NCI-H2227 (cell line): ENCODE measurements at regions not wholly inside any gene's neighbourhood (a gene's known extent, or its start where the extent isn't known, plus 50 kb on each side); places are given as distances from the start of the nearest gene placed in this dataset.

Experiments
- DNase-seq: peaks from one replicate; lab custom pipeline; 2025; ENCODE audit not compliant: unreplicated experiment; lab: John Stamatoyannopoulos, UW

DNA sequence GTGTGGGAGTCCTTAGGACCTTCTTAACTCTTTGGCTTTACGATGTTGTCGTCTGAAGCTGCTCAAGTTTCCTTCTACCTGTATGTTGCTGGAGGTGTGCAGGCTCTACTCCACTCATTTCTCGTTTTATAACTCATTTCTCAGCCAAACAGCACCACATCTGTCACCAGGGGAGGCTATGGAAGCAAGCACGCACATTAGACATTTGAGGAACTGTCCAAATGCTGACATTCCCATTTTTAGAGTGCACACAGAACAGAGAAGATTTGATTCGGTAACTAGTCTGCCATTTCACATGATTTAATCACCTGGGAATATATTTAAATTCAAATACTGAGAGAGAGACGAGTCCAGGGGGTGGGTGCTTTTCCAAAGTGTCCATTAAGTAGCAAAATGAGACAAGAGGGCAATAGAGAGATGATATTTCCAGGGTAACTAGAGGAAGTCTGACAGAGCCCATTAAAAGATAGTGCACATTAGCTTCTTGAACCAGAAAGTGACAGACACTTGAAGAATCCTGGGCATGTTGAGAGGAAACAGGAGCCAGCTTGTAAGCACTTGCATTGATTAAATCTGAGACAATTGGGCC, 793.3 kb downstream of the TDRD15 start:
- DNase-seq = no peak

DNA sequence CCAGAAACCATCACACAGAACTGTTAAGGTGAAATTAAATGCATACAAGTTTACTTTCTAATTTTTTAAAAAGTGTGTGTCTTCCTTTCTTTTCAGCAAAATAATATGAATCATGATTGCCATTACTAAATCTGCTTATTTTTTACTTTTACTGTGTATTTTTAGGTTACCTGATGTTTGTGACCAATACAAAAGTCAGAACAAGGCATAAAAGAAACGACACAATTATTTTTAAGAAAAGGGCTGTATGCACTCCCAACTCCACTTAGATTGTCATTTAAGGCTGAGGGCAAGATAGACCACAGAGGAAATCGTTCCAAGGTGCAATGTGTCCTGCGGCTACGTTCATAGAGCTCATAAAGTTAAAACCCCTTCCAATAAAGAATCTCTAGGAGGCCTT, 797.0 kb downstream of the TDRD15 start:
- no peak for DNase-seq

DNA sequence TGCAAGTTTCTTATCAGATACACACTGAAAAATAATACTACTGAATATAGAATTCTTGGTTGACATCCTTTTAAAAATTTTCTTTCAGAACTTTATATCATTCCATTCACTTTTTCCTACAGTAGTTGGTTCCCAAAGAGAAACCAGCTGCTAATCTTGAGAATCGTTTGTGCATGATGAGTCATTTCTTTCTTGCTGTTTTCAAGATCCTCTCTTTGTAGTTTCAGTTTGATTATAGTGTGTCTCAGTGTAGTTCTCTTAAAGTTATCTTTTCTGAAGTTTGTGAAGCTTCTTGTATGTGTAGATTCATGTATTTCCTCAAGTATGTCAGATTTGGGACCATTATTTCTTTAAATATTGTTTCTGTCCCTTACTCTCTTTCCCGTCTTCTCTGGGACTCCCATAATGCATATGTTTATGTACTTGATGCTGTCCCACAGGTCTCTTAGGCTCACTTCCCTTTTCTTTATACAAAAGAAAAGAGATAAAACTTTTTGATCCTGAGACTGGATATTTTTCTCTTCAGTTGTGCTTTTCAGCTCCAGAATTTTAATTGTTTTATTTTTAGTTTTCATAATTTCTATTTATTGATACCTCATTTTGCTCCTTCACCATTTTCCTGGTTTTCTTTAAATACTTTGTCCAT, 801.0 kb downstream of the TDRD15 start:
- no peak for DNase-seq

- DNase-seq = no peak
Observed at GRCh38 chr2:21928292-21928691, 804.5 kb downstream of the TDRD15 start.

- no peak for DNase-seq
Observed at GRCh38 chr2:21930226-21930625, 806.5 kb downstream of the TDRD15 start.

- no peak for DNase-seq
Observed at GRCh38 chr2:21939967-21940366, 816.2 kb downstream of the TDRD15 start.

DNA sequence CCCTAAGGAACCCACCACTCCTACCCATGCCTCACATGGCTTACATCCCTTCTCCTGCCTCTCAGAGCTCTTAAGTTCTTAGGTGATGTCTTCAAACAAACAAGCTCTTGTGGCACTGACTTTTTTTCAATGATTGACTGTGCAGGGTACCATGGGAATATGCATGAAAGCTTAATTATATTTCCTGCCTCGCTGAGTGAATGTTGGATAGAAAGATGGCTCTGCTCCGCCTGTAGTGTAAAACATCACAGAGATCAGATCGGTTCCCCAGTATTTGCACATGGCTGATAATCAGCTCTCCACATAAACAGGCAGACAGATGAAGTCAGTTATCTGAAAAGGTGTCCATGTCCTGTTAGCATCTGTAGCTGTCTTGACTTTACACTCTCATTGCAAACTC, 820.8 kb downstream of the TDRD15 start:
- no peak for DNase-seq

GRCh38 chr2:21945658-21946057, 821.9 kb downstream of the TDRD15 start:
- DNase-seq = no peak

DNA sequence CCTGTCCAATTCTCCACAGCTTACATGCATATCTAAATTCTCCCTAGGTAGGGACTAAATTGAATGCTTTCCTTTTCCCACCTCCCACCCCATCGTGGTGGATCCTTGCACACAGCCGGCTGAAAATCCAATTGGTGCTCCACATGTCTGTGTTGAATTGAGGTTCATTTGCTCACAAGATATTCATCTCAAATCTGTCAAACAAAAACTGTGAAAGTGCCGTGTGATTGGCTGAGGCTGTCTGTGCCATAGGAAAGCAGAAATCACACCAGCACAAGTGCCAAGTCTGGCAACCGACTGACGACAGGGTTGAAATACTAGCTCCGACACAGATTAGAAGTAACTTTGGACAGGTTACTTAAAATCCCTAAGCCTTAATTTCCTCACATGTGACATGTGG, 823.3 kb downstream of the TDRD15 start:
- no peak for DNase-seq

GRCh38 chr2:21966139-21966538, 842.4 kb downstream of the TDRD15 start:
- DNase-seq = no peak

DNA sequence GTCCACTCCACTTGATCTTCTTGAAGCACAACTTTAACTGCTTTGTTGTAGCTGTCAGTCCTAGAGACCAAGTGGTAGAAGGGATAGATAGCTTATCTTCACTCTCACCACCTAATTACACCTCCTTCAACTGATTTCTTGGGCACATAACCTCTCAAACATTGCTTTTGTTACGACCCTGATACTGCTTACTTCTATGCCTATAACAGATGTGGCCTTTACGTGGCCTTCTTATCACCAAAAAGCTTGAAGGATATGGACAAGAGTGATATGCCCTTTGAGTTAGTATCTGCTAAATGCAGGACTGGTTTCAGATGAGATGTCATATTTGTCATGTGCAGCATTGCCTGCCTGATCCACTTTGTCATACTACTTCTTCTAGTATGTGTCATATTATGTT, 847.2 kb downstream of the TDRD15 start:
- DNase-seq = no peak

DNA sequence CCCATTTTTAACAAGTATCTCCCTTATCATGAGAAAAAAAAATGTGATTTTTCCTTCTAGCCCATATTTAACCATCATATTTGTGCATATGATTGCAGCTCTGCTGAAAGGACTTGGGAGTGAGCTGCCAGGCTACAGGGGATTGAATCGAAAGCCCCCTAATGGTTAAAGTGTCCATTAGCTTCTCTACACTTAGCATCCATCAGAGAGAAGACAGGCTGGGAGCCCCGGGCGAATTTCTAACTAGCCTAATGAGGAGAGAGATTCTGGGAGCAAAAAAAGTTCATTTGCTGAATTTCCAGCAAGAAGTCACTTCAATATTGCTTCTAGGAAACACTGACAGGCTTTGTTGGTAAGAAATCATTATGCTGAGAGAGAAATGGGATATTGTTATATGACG, 848.8 kb downstream of the TDRD15 start:
- no peak for DNase-seq

DNA sequence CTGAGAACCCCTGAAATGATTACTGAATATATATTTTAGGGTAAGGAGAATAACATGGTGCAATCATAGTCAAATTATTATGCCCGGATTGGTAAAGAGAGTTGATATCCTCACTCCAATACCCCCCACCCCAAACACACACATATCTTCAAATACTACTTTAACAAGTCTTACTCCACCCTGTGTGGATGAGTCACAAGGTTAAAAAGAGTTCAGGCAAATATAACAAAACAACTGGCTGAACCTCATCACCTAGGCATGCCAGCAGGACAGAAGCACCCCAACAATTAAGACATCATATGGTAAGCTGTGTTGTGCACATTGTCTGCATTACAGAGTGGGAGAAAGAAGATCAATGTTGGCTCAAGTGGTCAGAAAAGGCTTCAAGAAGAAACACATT, 857.4 kb downstream of the TDRD15 start:
- no peak for DNase-seq

DNA sequence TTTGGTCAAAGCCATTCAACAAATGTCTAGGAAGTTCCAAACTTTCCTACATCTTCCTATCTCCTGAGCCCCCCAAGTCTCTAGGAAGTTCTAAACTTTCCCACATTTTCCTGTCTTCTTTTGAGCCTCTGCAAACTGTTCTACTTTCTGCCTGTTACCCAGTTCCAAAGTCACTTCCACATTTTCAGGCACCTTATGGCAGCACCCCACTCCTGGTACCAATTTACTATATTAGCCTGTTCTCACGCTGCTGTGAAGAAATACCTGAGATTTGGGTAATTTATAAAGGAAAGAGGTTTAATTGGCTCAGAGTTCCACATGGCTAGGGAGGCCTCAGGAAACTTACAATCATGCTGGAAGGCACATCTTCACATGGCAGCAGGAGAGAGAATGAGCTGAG, 869.2 kb downstream of the TDRD15 start:
- no peak for DNase-seq

- no peak for DNase-seq
Observed at GRCh38 chr2:21996339-21996738, 872.6 kb downstream of the TDRD15 start.

GRCh38 chr2:21999522-21999921, 875.8 kb downstream of the TDRD15 start:
- no peak for DNase-seq

GRCh38 chr2:22002066-22002465, 878.3 kb downstream of the TDRD15 start:
- DNase-seq = no peak

DNA sequence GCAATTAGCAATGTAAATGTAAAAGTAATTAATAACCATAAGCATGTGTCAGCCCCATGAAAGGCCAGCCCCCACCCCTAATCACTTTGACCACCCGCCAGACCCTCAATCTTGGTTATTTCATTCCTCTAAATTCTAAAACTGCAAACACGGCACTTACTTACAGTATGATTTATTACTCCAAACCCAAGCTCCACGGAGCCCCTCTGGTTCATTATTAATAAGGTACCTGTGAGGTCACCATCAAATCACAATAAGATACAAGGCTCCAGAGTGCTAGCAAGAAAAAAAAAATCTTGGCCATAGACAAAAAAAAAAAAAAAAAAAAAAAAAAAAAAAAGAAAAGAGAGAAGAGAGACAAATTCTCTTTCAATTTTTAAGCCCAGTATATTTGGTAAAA, 879.5 kb downstream of the TDRD15 start:
- DNase-seq = no peak

- DNase-seq = no peak
Observed at GRCh38 chr2:22011048-22011447, 887.3 kb downstream of the TDRD15 start.

- DNase-seq = no peak
Observed at GRCh38 chr2:22020091-22020742, 896.4 kb downstream of the TDRD15 start.

GRCh38 chr2:22027345-22028005, 903.7 kb downstream of the TDRD15 start:
- no peak for DNase-seq

GRCh38 chr2:22035361-22035830, 911.6 kb downstream of the TDRD15 start:
- no peak for DNase-seq
